GM18870 (cell line): ENCODE measurements at regions not wholly inside any gene's neighbourhood (a gene's known extent, or its start where the extent isn't known, plus 50 kb on each side); places are given as distances from the start of the nearest gene placed in this dataset.

Experiments
- ATAC-seq: cut with Tn5 transposase; IDR thresholded peaks from one replicate; pipeline ENCODE4 v1.9.1; 2021; ENCODE audit warnings: moderate library complexity; ENCODE audit not compliant: unreplicated experiment

DNA sequence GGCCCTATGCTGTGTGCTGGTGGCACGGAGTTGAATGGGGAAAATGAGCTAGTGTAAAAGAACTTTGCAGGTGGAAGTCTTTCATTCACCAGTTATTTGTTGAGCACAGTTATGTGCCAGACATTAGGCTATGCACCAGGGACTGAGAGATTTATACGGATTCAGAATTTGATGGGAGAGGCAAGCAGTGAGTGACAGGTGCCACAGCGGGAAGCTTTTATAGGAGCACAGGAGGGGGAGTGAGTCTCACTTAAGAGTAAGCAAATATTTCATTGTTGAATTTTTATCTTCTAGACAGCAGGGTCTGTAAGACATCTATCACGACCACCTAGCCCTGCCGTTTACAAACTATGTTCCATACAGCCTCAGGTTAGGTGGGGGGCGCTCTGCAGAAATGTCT is 320.6 kb downstream of the SNAPC1 start:
- ATAC-seq = no peak

- no peak for ATAC-seq
Observed at GRCh38 chr14:62084020-62084419, 321.8 kb downstream of the SNAPC1 start.

DNA sequence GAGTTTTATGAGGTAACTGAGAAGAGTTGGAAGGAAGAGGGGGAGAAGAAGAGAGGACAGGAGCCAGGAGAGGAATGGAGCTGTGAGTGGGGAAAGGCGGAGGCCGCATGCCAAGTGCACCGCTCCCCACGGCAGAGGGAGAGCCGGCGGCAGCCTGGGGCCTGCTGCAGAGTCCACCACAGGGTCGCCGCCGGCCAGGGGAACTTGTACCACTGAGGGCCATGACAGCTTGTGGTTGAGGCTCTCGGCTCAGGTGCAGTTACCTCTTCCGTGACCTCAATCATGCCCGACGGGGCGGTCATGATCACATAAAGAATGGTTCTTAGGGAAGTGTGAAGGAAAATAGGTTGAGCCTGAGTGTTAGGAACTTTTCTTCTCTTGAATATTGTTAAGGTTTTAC is 325.0 kb downstream of the SNAPC1 start:
- ATAC-seq = no peak

DNA sequence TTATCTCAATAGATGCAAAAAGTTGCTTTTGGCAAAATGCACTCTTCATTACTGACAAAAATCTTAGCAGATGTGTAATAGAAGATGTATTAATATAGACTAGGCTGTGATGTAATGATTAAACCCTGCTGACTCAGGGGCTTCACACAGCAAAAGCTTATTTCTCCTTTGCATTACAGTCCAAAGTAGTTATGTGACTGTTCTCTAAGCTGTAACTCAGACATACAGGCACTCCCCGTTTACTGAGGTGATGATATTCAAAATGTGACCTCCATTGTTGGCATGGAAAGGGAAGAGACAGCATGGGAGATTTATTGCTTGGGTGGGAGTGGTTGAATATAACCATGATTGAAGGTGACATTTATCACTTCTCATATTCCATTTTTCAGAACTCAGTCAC is 331.5 kb downstream of the SNAPC1 start:
- no peak for ATAC-seq

DNA sequence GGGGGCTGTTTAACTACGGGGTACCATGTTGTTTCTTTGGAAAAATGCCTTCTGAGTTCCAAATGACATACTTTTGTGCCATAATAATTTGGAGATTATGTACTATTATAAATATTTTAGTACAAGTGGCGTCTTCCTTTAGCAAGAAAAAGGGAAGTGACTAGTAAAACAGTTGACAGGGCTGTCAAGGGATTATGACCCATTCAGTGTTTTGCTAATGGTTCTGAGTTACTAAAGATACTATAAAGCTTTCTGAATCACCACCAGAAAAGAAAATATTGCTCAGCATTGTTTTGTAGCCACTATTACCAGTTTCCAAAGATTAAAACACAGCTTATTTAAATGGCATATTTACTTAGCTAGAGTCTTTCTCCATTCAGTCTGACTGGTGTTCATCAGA is 334.9 kb downstream of the SNAPC1 start:
- no peak for ATAC-seq

- ATAC-seq = no peak
Observed at GRCh38 chr14:62097824-62098223, 335.6 kb downstream of the SNAPC1 start.

DNA sequence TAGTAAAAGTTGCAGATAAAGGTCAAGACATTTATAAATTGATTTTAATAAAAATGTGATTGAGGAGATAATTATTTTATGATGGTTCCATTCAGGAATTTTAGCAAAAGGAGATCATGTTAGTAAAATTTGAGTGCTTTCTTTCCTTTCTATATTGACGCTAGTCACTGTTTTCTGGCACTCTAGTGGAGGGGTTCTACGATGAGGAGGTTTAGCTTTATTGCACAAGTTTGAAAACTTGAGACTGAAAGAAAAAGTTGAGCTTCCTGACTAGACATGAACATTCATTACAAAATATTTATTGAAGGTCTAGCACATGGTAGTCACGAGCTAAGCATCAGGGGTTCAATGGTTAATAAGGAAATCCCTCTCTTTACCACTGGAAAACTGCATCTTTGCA is 336.1 kb downstream of the SNAPC1 start:
- ATAC-seq = no peak

- no peak for ATAC-seq
Observed at GRCh38 chr14:62099091-62099490, 336.9 kb downstream of the SNAPC1 start.

DNA sequence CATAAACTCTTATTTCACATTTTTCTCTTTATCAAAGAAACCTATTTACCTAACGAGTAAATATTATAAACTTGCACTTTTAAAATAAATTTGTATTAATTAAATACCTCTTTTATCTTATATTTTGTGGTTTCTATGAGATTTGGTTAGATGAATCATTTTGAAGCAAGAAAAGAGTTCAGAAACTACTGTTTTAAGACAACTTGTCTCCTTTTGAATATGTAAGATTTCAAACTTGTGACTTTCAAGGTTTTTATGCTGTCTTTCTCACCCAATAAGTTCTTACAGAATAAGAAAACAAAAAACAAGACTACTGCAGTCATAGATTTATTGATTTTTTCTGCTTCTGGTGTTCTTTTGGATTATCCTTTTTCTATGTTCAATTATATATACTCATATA is 339.0 kb downstream of the SNAPC1 start:
- no peak for ATAC-seq

- no peak for ATAC-seq
Observed at GRCh38 chr14:62101673-62102348, 339.6 kb downstream of the SNAPC1 start.

GRCh38 chr14:62102349-62102725 is 340.1 kb downstream of the SNAPC1 start:
- no peak for ATAC-seq

DNA sequence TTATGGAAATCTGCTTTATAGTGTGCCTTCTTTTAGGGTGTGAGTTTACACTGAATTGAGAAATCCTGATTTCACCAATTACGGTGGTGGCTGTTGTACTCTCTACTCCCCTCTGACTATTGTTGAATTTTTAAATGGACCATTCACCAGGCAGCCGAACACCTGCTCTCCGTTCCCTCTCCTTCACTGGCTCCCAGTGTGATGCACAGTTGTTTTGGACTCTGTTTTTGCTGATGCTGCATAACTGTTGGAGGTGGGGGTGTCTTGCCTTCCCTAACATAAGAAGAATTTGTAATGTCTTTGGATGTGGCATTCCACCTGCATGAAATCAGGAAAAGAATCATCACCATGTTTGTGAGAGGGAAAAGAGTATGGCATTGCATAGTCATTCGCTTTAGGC is 341.2 kb downstream of the SNAPC1 start:
- ATAC-seq = no peak

GRCh38 chr14:62110941-62111340 is 348.7 kb downstream of the SNAPC1 start:
- no peak for ATAC-seq

- ATAC-seq = peak; percentile 66
Observed at GRCh38 chr14:62117010-62117750, 355.0 kb downstream of the SNAPC1 start.

GRCh38 chr14:62117751-62118105 is 355.5 kb downstream of the SNAPC1 start:
- no peak for ATAC-seq

- no peak for ATAC-seq
Observed at GRCh38 chr14:62118461-62118860, 356.2 kb downstream of the SNAPC1 start.

- ATAC-seq = no peak
Observed at GRCh38 chr14:62118871-62119270, 356.7 kb downstream of the SNAPC1 start.

DNA sequence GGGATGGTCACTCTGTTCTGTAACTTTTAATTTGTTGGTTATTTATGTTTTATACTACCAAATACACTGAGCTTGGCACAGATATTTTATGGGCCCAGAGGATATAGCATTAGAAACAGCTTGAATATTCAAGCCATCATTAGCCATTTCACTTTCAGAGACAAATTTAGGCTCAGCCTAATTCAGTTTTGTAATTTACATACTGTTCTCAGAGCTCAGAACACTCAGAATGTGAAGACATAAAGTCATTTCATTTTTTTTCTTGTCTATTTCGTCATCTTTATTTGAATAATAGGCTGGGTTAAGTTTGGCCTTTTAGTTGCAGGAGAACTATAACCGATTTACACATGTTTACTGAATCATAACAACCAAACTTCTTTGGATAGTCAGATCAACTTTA is 361.7 kb downstream of the SNAPC1 start:
- ATAC-seq = peak; percentile 52

DNA sequence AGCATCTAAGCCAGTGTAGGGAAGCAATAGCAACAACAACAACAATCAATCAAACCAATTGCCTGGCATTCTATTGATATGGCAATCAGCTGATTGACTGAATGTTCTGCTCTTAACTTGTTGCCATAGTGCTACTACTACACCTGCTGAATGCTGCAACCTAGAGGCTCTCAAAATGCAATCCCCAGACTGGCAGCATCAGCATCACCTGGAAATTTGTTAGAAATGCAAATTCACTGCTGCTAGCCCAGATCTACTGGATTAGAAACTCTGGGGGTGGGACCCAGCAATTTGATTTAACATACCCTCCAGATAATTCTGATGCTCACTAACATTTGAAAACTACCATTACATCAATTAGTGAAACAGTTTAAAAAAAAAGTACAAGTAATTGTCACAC is 363.6 kb downstream of the SNAPC1 start:
- no peak for ATAC-seq

GRCh38 chr14:62126879-62127478 is 364.8 kb downstream of the SNAPC1 start:
- peak; percentile 82 for ATAC-seq

DNA sequence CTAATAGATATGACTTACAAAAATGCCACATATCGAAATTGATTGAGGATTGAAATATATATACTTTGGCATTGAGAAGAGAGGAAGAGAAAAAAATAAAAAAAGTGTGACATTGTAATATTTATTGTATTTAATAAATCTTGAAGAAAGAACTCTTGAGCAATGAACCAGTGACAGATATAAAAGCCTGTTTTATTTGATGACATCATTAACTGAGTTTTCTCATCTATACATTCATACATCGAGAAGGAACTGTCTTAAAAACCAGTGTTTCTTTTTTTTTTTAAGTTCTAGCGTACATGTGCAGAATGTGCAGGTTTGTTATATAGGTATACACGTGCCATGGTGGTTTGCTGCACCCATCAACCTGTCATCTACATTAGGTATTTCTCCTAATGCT is 368.2 kb downstream of the SNAPC1 start:
- ATAC-seq = no peak

DNA sequence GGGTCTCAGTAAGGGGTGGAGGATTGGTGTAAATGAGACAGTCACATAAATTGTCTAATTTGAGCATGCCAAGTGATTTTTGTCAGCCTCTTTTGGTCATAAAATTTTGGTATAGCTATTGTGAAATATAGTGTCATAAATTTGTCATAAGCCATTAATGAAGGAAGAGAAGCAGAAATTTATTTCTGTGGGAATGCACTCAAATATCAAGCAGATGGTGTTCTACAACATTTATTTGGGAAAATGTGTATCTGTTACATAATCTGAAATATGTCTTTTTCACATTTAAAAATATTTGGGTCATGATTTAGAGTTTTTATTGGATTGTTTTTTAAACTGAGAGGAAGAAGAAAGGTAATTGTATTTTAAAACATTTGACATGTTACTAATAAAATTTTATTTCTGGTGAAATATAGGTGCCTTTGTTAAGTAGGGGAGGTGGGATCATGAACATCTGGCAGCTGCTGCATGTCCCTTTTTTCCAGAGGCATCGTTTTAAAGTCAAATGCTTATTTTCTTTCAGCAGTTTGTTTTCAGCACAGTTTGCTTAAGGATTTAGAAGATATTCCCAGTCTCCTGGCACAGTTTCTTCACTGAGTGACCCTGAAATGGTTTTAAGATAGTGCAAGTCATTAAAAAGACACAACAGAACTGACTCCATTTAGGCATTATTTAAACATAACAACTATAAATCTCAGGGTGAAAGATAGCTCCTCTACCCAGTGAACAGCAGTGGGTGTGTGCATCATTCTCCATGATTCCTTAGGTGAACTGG is 371.7 kb downstream of the SNAPC1 start:
- no peak for ATAC-seq
